22Rv1 (cell line): ENCODE measurements at regions not wholly inside any gene's neighbourhood (a gene's known extent, or its start where the extent isn't known, plus 50 kb on each side); places are given as distances from the start of the nearest gene placed in this dataset.

Experiments used
- ZFX ChIP-seq: fragments of 450-650 bp; IDR thresholded peaks from 2 replicates; pipeline ENCODE4 v1.6.1; 2017; ENCODE audit warnings: antibody characterized with exemption, borderline replicate concordance
- TF ChIP-seq, protein P1 (sequence below): fragments of 450-650 bp; IDR thresholded peaks from 2 replicates; pipeline ENCODE4 v1.5.1; 2017; ENCODE audit warnings: mild to moderate bottlenecking

DNA sequence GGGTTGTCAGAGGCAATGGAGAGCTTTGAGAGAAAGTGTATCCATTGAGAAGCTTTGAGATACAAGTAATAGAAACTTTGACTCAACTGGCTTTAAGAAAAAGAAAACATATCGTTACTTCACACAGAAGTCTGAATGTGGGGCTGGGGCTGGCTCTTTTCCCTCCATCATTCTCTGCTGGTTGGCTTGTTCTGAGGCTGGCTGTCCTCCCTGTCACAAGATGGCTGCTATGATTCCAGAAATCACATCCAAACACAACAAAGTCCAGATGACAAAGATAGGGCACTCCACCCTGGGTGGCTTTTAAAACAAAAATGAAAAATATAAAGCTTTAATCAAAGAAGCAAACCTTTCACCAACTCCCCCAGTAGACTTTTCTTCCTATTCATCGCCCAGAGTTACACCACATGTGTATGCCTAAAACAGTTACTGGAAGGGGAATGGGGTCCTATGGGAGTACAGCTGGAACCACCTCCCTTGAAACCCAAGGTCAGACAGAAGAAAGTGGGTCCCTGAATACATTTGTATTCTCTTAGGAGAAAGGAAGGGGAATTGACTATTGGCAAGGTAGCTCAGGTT is 284.3 kb downstream of the GAS1 start:
- TF ChIP-seq, protein P1, sequence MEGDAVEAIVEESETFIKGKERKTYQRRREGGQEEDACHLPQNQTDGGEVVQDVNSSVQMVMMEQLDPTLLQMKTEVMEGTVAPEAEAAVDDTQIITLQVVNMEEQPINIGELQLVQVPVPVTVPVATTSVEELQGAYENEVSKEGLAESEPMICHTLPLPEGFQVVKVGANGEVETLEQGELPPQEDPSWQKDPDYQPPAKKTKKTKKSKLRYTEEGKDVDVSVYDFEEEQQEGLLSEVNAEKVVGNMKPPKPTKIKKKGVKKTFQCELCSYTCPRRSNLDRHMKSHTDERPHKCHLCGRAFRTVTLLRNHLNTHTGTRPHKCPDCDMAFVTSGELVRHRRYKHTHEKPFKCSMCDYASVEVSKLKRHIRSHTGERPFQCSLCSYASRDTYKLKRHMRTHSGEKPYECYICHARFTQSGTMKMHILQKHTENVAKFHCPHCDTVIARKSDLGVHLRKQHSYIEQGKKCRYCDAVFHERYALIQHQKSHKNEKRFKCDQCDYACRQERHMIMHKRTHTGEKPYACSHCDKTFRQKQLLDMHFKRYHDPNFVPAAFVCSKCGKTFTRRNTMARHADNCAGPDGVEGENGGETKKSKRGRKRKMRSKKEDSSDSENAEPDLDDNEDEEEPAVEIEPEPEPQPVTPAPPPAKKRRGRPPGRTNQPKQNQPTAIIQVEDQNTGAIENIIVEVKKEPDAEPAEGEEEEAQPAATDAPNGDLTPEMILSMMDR: no peak
- TF ChIP-seq ZFX: no peak
